Keratinocyte (primary cell): ENCODE measurements at regions not wholly inside any gene's neighbourhood (a gene's known extent, or its start where the extent isn't known, plus 50 kb on each side); places are given as distances from the start of the nearest gene placed in this dataset.

ENCODE experiments used
- DNase-seq: peaks from one replicate; pipeline ENCODE4 v3.0.0-alpha.2; 2011; ENCODE audit warnings: low read depth, missing footprints, low spot score
- FAIRE-seq: peaks from 2 replicates; lab custom pipeline; 2011; peaks lifted over from hg19 to GRCh38; lab: Jason Lieb, UNC
- H2AFZ ChIP-seq: 2 replicates; pipeline ENCODE4 v1.6.0; 2012; ENCODE audit warnings: low read length, control low read depth, inconsistent platforms; ENCODE audit not compliant: control insufficient read depth
- H3K27ac ChIP-seq: 2 replicates; pipeline ENCODE4 v1.5.1; 2011; ENCODE audit warnings: low read length; ENCODE audit not compliant: control insufficient read depth, insufficient read depth
- H3K27me3 ChIP-seq: 3 replicates; pipeline ENCODE4 v1.6.0; 2011; ENCODE audit warnings: low read length; ENCODE audit not compliant: control insufficient read depth, insufficient read depth; ENCODE audit errors: extremely low read depth
- H3K36me3 ChIP-seq, 2 experiments: 2 replicates in 1 of 2; 3 replicates in 1 of 2; pipeline ENCODE4 v1.5.1; 2011; ENCODE audit warnings: low read length in 2 of 2, mild to moderate bottlenecking in 1 of 2; ENCODE audit not compliant: control insufficient read depth in 2 of 2, insufficient read depth in 2 of 2; ENCODE audit errors: extremely low read depth in 1 of 2
- H3K4me1 ChIP-seq: 3 replicates; pipeline ENCODE4 v1.5.1; 2011; ENCODE audit warnings: low read length; ENCODE audit not compliant: control insufficient read depth, insufficient read depth; ENCODE audit errors: extremely low read depth
- H3K4me2 ChIP-seq: 3 replicates; pipeline ENCODE4 v1.6.0; 2011; ENCODE audit warnings: low read depth, low read length; ENCODE audit not compliant: control insufficient read depth, insufficient read depth; ENCODE audit errors: extremely low read depth
- H3K4me3 ChIP-seq, 3 experiments: fragments of 200-600 bp in 1 of 3; sonication (generic) in 1 of 3; 2 replicates in 2 of 3; 3 replicates in 1 of 3; pipeline ENCODE4 v1.5.1; 2011 to 2016; ENCODE audit warnings: low read length in 3 of 3, mild to moderate bottlenecking in 3 of 3, control low read depth in 2 of 3, inconsistent platforms in 1 of 3, low read depth in 1 of 3, mixed read lengths in 1 of 3, mixed run types in 1 of 3, moderate library complexity in 1 of 3; ENCODE audit not compliant: control insufficient read depth in 2 of 3, insufficient read depth in 2 of 3; ENCODE audit errors: extremely low read depth in 1 of 3
- H3K79me2 ChIP-seq: 2 replicates; pipeline ENCODE4 v1.6.0; 2012; ENCODE audit warnings: low read length; ENCODE audit not compliant: control insufficient read depth, insufficient read depth
- H3K9ac ChIP-seq: 3 replicates; pipeline ENCODE4 v1.6.0; 2011; ENCODE audit warnings: low read length; ENCODE audit not compliant: control insufficient read depth, insufficient read depth; ENCODE audit errors: extremely low read depth
- H3K9me1 ChIP-seq: 3 replicates; pipeline ENCODE4 v1.6.0; 2011; ENCODE audit warnings: low read length; ENCODE audit not compliant: control insufficient read depth, insufficient read depth; ENCODE audit errors: extremely low read depth
- H3K9me3 ChIP-seq: 2 replicates; pipeline ENCODE4 v1.5.1; 2012; ENCODE audit warnings: low read depth, low read length; ENCODE audit not compliant: control insufficient read depth
- H4K20me1 ChIP-seq: 3 replicates; pipeline ENCODE4 v1.6.0; 2011; ENCODE audit warnings: low read length; ENCODE audit not compliant: control insufficient read depth, insufficient read depth; ENCODE audit errors: extremely low read depth
- EZH2 ChIP-seq: IDR thresholded peaks from one replicate; pipeline ENCODE4 v1.6.1; 2012; ENCODE audit warnings: inconsistent platforms, mild to moderate bottlenecking, low read length, moderate library complexity
- dilution Hi-C: fragments of 300-500 bp; cut with MboI; formaldehyde crosslinking; loops from one replicate; pipeline ENCODE4 v1.7.0; 2020; ENCODE audit warnings: low sequenced_read_pairs; ENCODE audit not compliant: extremely low pct_ligation_motif_present
- TF ChIP-seq, protein P1 (sequence below), 3 experiments: IDR thresholded peaks in 1 of 3; conservative IDR thresholded peaks in 1 of 3; optimal IDR thresholded peaks in 1 of 3; 2 replicates in 2 of 3; 3 replicates in 1 of 3; pipeline versions ENCODE3 to v1.5.1; 2011; ENCODE audit warnings: low read length in 3 of 3, mild to moderate bottlenecking in 3 of 3, moderate library complexity in 2 of 3, control low read depth in 1 of 3, inconsistent platforms in 1 of 3; ENCODE audit not compliant: insufficient read depth in 2 of 3; ENCODE audit errors: extremely low read depth in 1 of 3

DNA sequence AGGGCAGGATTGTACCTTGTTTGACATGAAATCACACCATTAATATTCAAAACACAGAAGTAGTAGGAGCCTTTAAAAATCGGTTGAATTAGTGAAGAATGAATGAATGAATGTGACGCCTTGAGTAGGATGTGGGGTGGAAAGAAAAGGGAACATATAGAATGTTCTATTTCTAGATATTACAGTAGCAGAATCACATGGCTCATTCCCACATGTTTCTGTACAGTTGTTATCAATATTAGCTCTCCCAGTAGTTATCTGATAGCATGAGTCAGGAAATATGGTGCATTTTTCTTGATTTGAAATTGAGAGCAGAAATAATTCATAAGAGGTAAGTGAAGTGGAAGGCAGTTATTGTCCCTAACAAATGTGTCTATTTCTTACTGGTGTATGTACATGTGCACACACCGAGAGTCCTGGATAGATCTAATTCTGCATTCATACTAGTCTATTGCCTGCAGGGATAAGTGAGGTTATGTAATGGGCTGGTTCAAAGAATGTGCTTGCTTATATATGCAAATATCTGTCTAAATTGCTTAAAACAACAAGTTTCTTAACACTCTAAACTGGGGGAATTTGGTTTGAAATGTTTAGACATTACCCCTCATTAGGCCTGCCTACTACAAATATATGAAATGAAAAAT lies 245.4 kb downstream of the EFCAB11 start:
- Histone ChIP-seq H3K27ac (no peak overlapping the region), H3K9me1 (no peaks in the 10 kb centered on the region), H3K9ac (no peak overlapping the region), H3K79me2 (no peaks in the 10 kb centered on the region), H2AFZ (no peak overlapping the region), H3K4me3 (no peak overlapping the region), H3K4me2 (no peak overlapping the region), H3K9me3 (no peaks in the 10 kb centered on the region), H3K27me3 (no peaks in the 10 kb centered on the region), H3K4me1 (no peaks in the 10 kb centered on the region), H3K36me3 (no peaks in the 10 kb centered on the region), H4K20me1 (no peaks in the 10 kb centered on the region)
- FAIRE-seq (no peak), DNase-seq (no peak)
- TF ChIP-seq EZH2: no peak
- TF ChIP-seq, protein P1, sequence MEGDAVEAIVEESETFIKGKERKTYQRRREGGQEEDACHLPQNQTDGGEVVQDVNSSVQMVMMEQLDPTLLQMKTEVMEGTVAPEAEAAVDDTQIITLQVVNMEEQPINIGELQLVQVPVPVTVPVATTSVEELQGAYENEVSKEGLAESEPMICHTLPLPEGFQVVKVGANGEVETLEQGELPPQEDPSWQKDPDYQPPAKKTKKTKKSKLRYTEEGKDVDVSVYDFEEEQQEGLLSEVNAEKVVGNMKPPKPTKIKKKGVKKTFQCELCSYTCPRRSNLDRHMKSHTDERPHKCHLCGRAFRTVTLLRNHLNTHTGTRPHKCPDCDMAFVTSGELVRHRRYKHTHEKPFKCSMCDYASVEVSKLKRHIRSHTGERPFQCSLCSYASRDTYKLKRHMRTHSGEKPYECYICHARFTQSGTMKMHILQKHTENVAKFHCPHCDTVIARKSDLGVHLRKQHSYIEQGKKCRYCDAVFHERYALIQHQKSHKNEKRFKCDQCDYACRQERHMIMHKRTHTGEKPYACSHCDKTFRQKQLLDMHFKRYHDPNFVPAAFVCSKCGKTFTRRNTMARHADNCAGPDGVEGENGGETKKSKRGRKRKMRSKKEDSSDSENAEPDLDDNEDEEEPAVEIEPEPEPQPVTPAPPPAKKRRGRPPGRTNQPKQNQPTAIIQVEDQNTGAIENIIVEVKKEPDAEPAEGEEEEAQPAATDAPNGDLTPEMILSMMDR (optimal IDR thresholded peaks at IDR 0.05 in 1 of 3, IDR thresholded peaks at IDR 0.05 in 1 of 3, conservative IDR thresholded peaks at IDR 0.05 in 1 of 3; ENCODE audit: extremely low read depth in 1 of 3, insufficient read depth in 2 of 3, low read length in 3 of 3): no peak
- dilution Hi-C loops: no loop called here

DNA sequence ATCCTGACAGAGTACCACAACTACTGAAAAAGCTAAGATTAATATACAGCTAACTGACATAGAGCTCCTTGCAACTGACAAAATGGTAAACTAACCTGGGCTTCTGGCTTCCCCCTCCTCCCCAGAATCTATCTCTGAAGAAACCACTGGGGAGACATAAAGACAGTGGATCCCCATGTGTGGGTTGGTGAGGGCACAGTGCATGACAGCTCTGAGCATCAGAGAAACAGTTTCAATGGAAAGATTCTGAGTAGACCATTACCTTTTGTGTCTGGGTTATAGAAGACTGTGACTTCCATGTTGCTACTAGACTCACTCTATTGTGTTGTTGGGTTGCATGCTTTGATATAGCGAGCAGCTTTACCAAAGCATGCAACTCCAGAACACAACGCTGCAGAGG lies 247.4 kb downstream of the EFCAB11 start:
- Histone ChIP-seq H3K4me1 (peaks cover 3% of the 10 kb centered on the region), H3K36me3 (no peaks in the 10 kb centered on the region), H3K9me3 (no peaks in the 10 kb centered on the region), H3K4me2 (no peak overlapping the region), H4K20me1 (no peaks in the 10 kb centered on the region), H3K27me3 (no peaks in the 10 kb centered on the region), H3K79me2 (no peaks in the 10 kb centered on the region), H3K9ac (no peak overlapping the region), H3K4me3 (no peak overlapping the region), H2AFZ (no peak overlapping the region), H3K27ac (no peak overlapping the region), H3K9me1 (no peaks in the 10 kb centered on the region)
- dilution Hi-C loops: no loop called here
- DNase-seq: no peak
- FAIRE-seq: no peak
- TF ChIP-seq, protein P1 (optimal IDR thresholded peaks at IDR 0.05 in 1 of 3, IDR thresholded peaks at IDR 0.05 in 1 of 3, conservative IDR thresholded peaks at IDR 0.05 in 1 of 3; ENCODE audit: extremely low read depth in 1 of 3, insufficient read depth in 2 of 3, low read length in 3 of 3): no peak
